GM19025 (cell line): ENCODE measurements at regions not wholly inside any gene's neighbourhood (a gene's known extent, or its start where the extent isn't known, plus 50 kb on each side); places are given as distances from the start of the nearest gene placed in this dataset.

ENCODE experiments used
- ATAC-seq: cut with Tn5 transposase; IDR thresholded peaks from one replicate; pipeline ENCODE4 v1.9.1; 2021; ENCODE audit warnings: mild to moderate bottlenecking, low read depth, moderate library complexity; ENCODE audit not compliant: unreplicated experiment

- no peak for ATAC-seq
Observed at GRCh38 chr2:226354434-226354833, 445.2 kb downstream of the IRS1 start.

GRCh38 chr2:226352941-226353560 lies 446.6 kb downstream of the IRS1 start:
- ATAC-seq, result no peak

- ATAC-seq, result no peak
Observed at GRCh38 chr2:226351711-226352110, 447.9 kb downstream of the IRS1 start.

- no peak for ATAC-seq
Observed at GRCh38 chr2:226339616-226340015, 460.0 kb downstream of the IRS1 start.

- ATAC-seq, result no peak
Observed at GRCh38 chr2:226338825-226339224, 460.8 kb downstream of the IRS1 start.

GRCh38 chr2:226337941-226338600 lies 461.5 kb downstream of the IRS1 start:
- ATAC-seq, result no peak

GRCh38 chr2:226336283-226336682 lies 463.3 kb downstream of the IRS1 start:
- no peak for ATAC-seq

- no peak for ATAC-seq
Observed at GRCh38 chr2:226334981-226335720, 464.5 kb downstream of the IRS1 start.

GRCh38 chr2:226333388-226333787 lies 466.2 kb downstream of the IRS1 start:
- no peak for ATAC-seq

GRCh38 chr2:226330206-226330605 lies 469.4 kb downstream of the IRS1 start:
- no peak for ATAC-seq

GRCh38 chr2:226329180-226329579 lies 470.4 kb downstream of the IRS1 start:
- ATAC-seq, result no peak

- no peak for ATAC-seq
Observed at GRCh38 chr2:226327830-226328229, 471.8 kb downstream of the IRS1 start.

- no peak for ATAC-seq
Observed at GRCh38 chr2:226325526-226325925, 474.1 kb downstream of the IRS1 start.

GRCh38 chr2:226320076-226320948 lies 479.3 kb downstream of the IRS1 start:
- ATAC-seq, result no peak

- no peak for ATAC-seq
Observed at GRCh38 chr2:226317970-226318369, 481.6 kb downstream of the IRS1 start.

GRCh38 chr2:226313060-226313459 lies 486.6 kb downstream of the IRS1 start:
- ATAC-seq, result no peak

- ATAC-seq, result no peak
Observed at GRCh38 chr2:226312155-226312554, 487.5 kb downstream of the IRS1 start.

GRCh38 chr2:226310146-226310545 lies 489.5 kb downstream of the IRS1 start:
- no peak for ATAC-seq

- no peak for ATAC-seq
Observed at GRCh38 chr2:226308986-226309385, 490.6 kb downstream of the IRS1 start.

- no peak for ATAC-seq
Observed at GRCh38 chr2:226308323-226308680, 491.3 kb downstream of the IRS1 start.
